ENCODE measurements at regions not wholly inside any gene's neighbourhood (a gene's known extent, or its start where the extent isn't known, plus 50 kb on each side); places are given as distances from the start of the nearest gene placed in this dataset.

- H3K27me3 Mint-ChIP-seq, result no peaks in the 10 kb centered on the region
- no peak for ATAC-seq (replicated peaks)
- no peak overlapping the region for H3K27ac Mint-ChIP-seq
- no peak overlapping the region for H3K4me3 Mint-ChIP-seq
- H3K9me3 Mint-ChIP-seq, result peaks cover 7% of the 10 kb centered on the region
- H3K36me3 Mint-ChIP-seq (ENCODE audit: low read depth), result no peaks in the 10 kb centered on the region
- H3K4me1 Mint-ChIP-seq, result no peaks in the 10 kb centered on the region
Observed at GRCh38 chr9:13485068-13485596, 205.6 kb upstream of the MPDZ start.

- ATAC-seq (replicated peaks), result no peak
- H3K36me3 Mint-ChIP-seq (ENCODE audit: low read depth), result no peaks in the 10 kb centered on the region
- no peaks in the 10 kb centered on the region for H3K27me3 Mint-ChIP-seq
- H3K4me3 Mint-ChIP-seq, result no peak overlapping the region
- peaks cover 7% of the 10 kb centered on the region for H3K9me3 Mint-ChIP-seq
- H3K4me1 Mint-ChIP-seq, result no peaks in the 10 kb centered on the region
- no peak overlapping the region for H3K27ac Mint-ChIP-seq
Observed at GRCh38 chr9:13484186-13484585, 204.7 kb upstream of the MPDZ start.

DNA sequence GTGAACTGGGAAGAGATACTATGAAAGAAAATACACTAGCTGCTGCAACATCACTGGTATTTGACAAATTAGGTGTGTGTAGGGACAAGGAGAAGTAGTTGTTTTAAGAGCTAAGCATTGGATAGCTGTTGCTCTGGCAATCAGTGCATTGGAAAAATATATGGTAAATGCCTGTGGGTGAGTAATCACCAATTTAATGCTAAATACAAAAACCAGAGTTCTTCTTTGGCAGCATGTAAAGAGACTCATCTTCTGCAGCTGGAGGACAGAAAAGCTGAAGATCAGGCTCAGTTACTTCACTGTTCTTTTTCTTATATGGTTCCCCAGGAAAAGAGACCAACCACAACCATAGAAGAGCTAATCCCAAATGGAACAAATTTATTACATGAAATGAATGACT is 201.8 kb upstream of the MPDZ start:
- Mint-ChIP-seq H3K9me3 (peaks cover 11% of the 10 kb centered on the region), H3K4me1 (no peaks in the 10 kb centered on the region), H3K27ac (no peak overlapping the region), H3K27me3 (no peaks in the 10 kb centered on the region), H3K4me3 (no peak overlapping the region), H3K36me3 (ENCODE audit: low read depth) (no peaks in the 10 kb centered on the region)
- no peak for ATAC-seq (replicated peaks)

- H3K36me3 Mint-ChIP-seq (ENCODE audit: low read depth), result no peaks in the 10 kb centered on the region
- peaks cover 13% of the 10 kb centered on the region for H3K9me3 Mint-ChIP-seq
- H3K4me3 Mint-ChIP-seq, result no peak overlapping the region
- ATAC-seq (replicated peaks), result no peak
- no peaks in the 10 kb centered on the region for H3K27me3 Mint-ChIP-seq
- H3K27ac Mint-ChIP-seq, result no peak overlapping the region
- H3K4me1 Mint-ChIP-seq, result no peaks in the 10 kb centered on the region
Observed at GRCh38 chr9:13480693-13481092, 201.2 kb upstream of the MPDZ start.

DNA sequence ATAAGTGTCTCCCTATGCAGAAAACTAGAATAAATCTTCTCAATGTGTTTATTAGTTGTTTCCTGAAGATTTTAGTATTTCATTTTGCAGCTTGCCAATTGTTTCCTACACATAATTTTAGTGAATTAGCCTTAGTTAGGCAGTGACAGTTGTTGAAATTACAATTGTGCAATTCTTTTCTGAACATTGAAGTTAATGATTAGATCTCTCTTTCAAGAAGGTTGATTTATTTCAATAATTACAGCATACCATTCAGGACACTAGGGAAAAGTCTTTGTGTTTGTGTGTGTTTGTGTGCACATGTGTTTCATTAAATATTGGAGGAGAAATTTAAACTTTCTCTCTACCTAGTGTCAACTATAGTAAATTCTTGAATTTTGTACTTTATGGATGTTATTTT is 199.6 kb upstream of the MPDZ start:
- no peak overlapping the region for H3K4me3 Mint-ChIP-seq
- no peaks in the 10 kb centered on the region for H3K4me1 Mint-ChIP-seq
- H3K27me3 Mint-ChIP-seq, result no peaks in the 10 kb centered on the region
- H3K9me3 Mint-ChIP-seq, result peaks cover 20% of the 10 kb centered on the region
- H3K27ac Mint-ChIP-seq, result no peak overlapping the region
- no peak for ATAC-seq (replicated peaks)
- no peaks in the 10 kb centered on the region for H3K36me3 Mint-ChIP-seq (ENCODE audit: low read depth)

- H3K27me3 Mint-ChIP-seq, result no peaks in the 10 kb centered on the region
- no peaks in the 10 kb centered on the region for H3K36me3 Mint-ChIP-seq (ENCODE audit: low read depth)
- no peak for ATAC-seq (replicated peaks)
- no peaks in the 10 kb centered on the region for H3K4me1 Mint-ChIP-seq
- peaks cover 22% of the 10 kb centered on the region for H3K9me3 Mint-ChIP-seq
- no peak overlapping the region for H3K4me3 Mint-ChIP-seq
- H3K27ac Mint-ChIP-seq, result no peak overlapping the region
Observed at GRCh38 chr9:13478639-13479038, 199.1 kb upstream of the MPDZ start.

GRCh38 chr9:13478160-13478559 is 198.7 kb upstream of the MPDZ start:
- no peak overlapping the region for H3K4me3 Mint-ChIP-seq
- no peaks in the 10 kb centered on the region for H3K4me1 Mint-ChIP-seq
- H3K9me3 Mint-ChIP-seq, result peaks cover 22% of the 10 kb centered on the region
- no peaks in the 10 kb centered on the region for H3K36me3 Mint-ChIP-seq (ENCODE audit: low read depth)
- no peaks in the 10 kb centered on the region for H3K27me3 Mint-ChIP-seq
- no peak for ATAC-seq (replicated peaks)
- H3K27ac Mint-ChIP-seq, result no peak overlapping the region

GRCh38 chr9:13470836-13471235 is 191.3 kb upstream of the MPDZ start:
- H3K9me3 Mint-ChIP-seq, result peaks cover 29% of the 10 kb centered on the region
- no peaks in the 10 kb centered on the region for H3K4me1 Mint-ChIP-seq
- no peak for ATAC-seq (replicated peaks)
- H3K36me3 Mint-ChIP-seq (ENCODE audit: low read depth), result no peaks in the 10 kb centered on the region
- H3K27me3 Mint-ChIP-seq, result no peaks in the 10 kb centered on the region
- no peak overlapping the region for H3K27ac Mint-ChIP-seq
- no peak overlapping the region for H3K4me3 Mint-ChIP-seq

DNA sequence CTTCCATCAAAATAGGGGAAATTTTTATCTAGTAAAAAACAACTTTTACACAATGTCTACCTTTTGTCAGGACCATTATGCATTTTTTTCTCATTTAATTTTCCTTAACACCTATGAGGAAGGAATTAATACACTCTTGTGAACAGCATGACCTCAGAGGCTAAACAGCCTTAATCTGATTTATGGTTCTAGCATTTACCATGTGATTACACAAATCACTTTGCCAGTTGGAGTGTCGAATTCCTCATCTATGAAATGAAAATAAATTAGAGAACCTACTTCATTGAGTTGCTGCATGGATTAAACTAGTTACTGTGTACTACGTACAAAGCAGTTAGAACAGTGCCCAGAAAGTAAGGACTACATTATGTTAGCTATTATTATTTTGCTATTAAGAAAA is 187.7 kb upstream of the MPDZ start:
- H3K27ac Mint-ChIP-seq, result no peak overlapping the region
- H3K9me3 Mint-ChIP-seq, result peaks cover 14% of the 10 kb centered on the region
- no peak overlapping the region for H3K4me3 Mint-ChIP-seq
- no peaks in the 10 kb centered on the region for H3K4me1 Mint-ChIP-seq
- ATAC-seq (replicated peaks), result no peak
- no peaks in the 10 kb centered on the region for H3K27me3 Mint-ChIP-seq
- no peaks in the 10 kb centered on the region for H3K36me3 Mint-ChIP-seq (ENCODE audit: low read depth)

DNA sequence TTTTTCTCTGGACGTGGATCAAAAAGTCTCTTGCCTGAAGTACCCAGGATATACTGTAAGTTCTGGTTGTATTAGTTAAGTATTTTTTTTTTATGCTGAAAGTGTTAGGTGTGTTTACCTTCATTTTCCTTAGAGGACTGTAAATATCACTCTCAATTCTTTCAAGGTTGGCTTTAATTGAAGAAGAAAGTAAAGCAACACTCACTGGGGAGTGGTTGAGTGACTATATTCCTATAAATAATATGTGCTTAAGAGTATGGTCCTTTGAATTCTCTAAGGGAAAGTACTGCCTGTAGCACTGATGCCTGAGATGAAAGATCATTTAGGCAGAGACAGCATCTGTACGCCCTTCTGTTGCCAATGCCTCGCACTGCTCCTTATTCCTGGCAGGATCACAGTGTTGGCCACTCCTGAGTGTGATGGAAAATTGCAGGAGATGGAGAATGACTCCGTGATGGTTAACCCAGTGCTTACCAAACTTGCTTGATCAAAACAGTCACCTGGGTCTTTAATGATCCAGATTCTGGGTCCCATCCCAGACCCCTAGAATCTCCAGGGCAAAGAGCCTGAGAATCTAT is 182.0 kb upstream of the MPDZ start:
- no peaks in the 10 kb centered on the region for H3K27me3 Mint-ChIP-seq
- peaks cover 10% of the 10 kb centered on the region for H3K9me3 Mint-ChIP-seq
- H3K36me3 Mint-ChIP-seq (ENCODE audit: low read depth), result no peaks in the 10 kb centered on the region
- H3K4me3 Mint-ChIP-seq, result no peak overlapping the region
- H3K27ac Mint-ChIP-seq, result no peak overlapping the region
- no peak for ATAC-seq (replicated peaks)
- no peaks in the 10 kb centered on the region for H3K4me1 Mint-ChIP-seq

DNA sequence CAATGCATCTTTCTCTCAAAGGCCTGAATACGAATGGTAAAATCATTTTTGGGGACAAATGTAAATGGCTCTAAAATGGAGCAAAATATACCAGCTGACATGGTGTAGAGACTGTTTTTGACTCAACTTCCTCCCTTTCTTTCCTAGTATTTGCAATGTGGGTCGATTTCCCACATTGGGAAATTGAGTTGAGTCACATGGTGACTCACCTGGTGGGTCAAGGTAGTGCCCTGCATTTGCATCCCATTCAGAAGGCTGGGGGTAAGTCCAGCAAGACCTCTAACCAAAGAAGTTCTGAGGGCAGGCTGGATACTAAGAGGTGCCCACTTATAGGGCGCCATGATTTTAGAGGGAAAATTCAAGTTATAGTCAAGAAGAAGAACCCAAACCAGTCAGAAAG is 179.6 kb upstream of the MPDZ start:
- H3K4me1 Mint-ChIP-seq, result no peaks in the 10 kb centered on the region
- peaks cover 8% of the 10 kb centered on the region for H3K9me3 Mint-ChIP-seq
- H3K27me3 Mint-ChIP-seq, result no peaks in the 10 kb centered on the region
- ATAC-seq (replicated peaks), result no peak
- no peak overlapping the region for H3K27ac Mint-ChIP-seq
- H3K4me3 Mint-ChIP-seq, result no peak overlapping the region
- no peaks in the 10 kb centered on the region for H3K36me3 Mint-ChIP-seq (ENCODE audit: low read depth)

DNA sequence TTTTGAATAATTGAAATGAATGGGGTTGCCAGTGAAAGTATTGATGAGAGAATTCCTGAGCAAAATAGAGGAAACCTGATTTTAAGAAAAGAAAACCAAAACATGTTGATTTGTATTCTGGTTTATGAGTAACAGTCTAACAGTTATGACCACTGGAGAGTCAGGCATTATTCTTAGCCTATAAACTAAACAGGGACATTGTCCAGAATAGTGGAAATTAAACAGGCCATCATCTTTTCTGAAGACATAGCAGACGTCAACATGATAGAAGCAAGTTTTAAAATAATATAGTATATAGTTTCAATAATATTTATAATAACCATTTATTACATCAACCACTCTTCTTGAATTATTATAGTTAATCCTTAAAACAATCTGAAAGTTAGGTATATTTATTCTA is 178.3 kb upstream of the MPDZ start:
- Mint-ChIP-seq H3K4me1 (no peaks in the 10 kb centered on the region), H3K27ac (no peak overlapping the region), H3K27me3 (no peaks in the 10 kb centered on the region)

DNA sequence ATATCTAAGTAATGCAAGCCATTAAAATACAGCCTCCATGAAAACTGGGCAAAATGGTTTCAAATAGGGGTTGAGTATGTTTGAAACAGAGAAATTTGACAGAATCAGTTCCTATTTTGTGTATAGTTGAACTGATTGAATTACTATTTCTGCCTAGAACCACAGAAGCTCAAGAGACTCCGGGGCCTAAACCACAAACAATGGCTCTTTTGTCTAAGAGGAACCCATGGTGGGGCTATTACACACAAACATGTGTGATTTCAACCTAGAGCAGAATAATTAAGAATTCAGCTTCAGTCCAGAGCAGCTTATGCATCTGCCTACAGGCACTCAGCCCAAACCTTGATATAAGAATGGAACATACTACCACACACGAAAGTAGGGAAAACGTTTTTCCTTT is 171.2 kb upstream of the MPDZ start:
- H3K27ac Mint-ChIP-seq, result no peak overlapping the region
- ATAC-seq (replicated peaks), result no peak
- H3K36me3 Mint-ChIP-seq (ENCODE audit: low read depth), result no peaks in the 10 kb centered on the region
- no peaks in the 10 kb centered on the region for H3K27me3 Mint-ChIP-seq
- no peak overlapping the region for H3K4me3 Mint-ChIP-seq
- no peaks in the 10 kb centered on the region for H3K9me3 Mint-ChIP-seq
- H3K4me1 Mint-ChIP-seq, result no peaks in the 10 kb centered on the region

More for the DNA sequence above, 178.3 kb upstream of the MPDZ start:
- H3K36me3 Mint-ChIP-seq (ENCODE audit: low read depth), result no peaks in the 10 kb centered on the region
- no peak overlapping the region for H3K4me3 Mint-ChIP-seq
- no peak for ATAC-seq (replicated peaks)
- peaks cover 8% of the 10 kb centered on the region for H3K9me3 Mint-ChIP-seq

DNA sequence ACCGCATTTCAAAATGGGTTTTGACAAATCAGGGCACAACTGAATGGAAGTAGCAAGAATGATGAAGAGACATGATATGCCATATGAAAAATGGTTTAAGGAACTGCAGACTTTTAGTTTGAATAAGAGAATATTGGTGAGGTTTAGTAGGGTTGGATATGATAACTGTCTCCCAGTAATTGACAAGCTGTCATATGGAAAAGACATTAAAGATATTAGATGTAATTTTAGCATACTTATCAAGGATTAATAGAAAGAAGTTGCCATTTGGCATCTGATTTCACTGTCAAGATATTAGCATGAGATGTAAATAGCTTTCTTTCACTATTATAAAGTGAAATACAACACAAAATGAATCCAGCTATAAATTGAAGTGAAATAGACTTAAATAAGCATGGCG is 169.0 kb upstream of the MPDZ start:
- no peaks in the 10 kb centered on the region for H3K36me3 Mint-ChIP-seq (ENCODE audit: low read depth)
- H3K27me3 Mint-ChIP-seq, result no peaks in the 10 kb centered on the region
- no peaks in the 10 kb centered on the region for H3K9me3 Mint-ChIP-seq
- no peaks in the 10 kb centered on the region for H3K4me1 Mint-ChIP-seq
- ATAC-seq (replicated peaks), result no peak
- no peak overlapping the region for H3K4me3 Mint-ChIP-seq
- H3K27ac Mint-ChIP-seq, result no peak overlapping the region

- Mint-ChIP-seq H3K9me3 (no peaks in the 10 kb centered on the region), H3K27ac (no peak overlapping the region), H3K4me1 (no peaks in the 10 kb centered on the region), H3K27me3 (no peaks in the 10 kb centered on the region), H3K4me3 (no peak overlapping the region), H3K36me3 (ENCODE audit: low read depth) (no peaks in the 10 kb centered on the region)
- ATAC-seq (replicated peaks), result no peak
Observed at GRCh38 chr9:13447843-13448422, 168.4 kb upstream of the MPDZ start.

Measured in activated T-helper 17 cell treated with anti-CD3 and anti-CD28 coated beads, Interleukin-2, amount 50 U/mL, for 72 hours (primary cell).